IPS-NIHi11 (cell line): ENCODE measurements at regions not wholly inside any gene's neighbourhood (a gene's known extent, or its start where the extent isn't known, plus 50 kb on each side); places are given as distances from the start of the nearest gene placed in this dataset.
"Not testable (repeated sequence)": the region's sequence is repeated elsewhere in the genome, so short reads cannot be mapped to it uniquely, and the experiment has no call there.

ENCODE experiments used
- DNase-seq: peaks from one replicate; pipeline ENCODE4 v3.0.0; 2012; ENCODE audit warnings: mixed read lengths, low spot score

GRCh38 chr6:159522877-159523547, 170.0 kb downstream of the SOD2 start:
- no peak for DNase-seq

- DNase-seq, result no peak
Measured at GRCh38 chr6:159521962-159522361, 171.1 kb downstream of the SOD2 start.

DNA sequence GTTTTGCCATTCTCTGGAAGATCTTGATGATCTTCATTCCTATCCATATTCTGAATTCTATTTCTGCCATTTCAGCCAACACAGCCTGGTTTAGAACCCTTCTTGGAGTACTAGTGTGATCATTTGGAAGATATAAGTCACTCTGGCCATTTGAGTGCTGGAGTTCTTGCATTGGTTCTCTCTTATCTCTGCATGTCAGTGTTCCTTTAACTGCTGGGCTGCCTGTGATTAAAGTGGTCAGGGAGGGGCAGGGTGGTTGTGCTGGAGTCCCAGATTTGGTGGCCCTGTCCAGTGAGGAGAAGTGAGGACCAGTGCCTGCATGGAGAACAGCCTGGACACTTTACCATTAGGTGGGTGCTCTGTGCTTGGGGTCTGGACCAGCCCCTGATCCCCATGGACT, 173.0 kb downstream of the SOD2 start:
- DNase-seq, result no peak

- DNase-seq, result not testable (repeated sequence)
Measured at GRCh38 chr6:159515811-159516210, 177.2 kb downstream of the SOD2 start.

GRCh38 chr6:159513914-159514313, 179.1 kb downstream of the SOD2 start:
- DNase-seq, result no peak

DNA sequence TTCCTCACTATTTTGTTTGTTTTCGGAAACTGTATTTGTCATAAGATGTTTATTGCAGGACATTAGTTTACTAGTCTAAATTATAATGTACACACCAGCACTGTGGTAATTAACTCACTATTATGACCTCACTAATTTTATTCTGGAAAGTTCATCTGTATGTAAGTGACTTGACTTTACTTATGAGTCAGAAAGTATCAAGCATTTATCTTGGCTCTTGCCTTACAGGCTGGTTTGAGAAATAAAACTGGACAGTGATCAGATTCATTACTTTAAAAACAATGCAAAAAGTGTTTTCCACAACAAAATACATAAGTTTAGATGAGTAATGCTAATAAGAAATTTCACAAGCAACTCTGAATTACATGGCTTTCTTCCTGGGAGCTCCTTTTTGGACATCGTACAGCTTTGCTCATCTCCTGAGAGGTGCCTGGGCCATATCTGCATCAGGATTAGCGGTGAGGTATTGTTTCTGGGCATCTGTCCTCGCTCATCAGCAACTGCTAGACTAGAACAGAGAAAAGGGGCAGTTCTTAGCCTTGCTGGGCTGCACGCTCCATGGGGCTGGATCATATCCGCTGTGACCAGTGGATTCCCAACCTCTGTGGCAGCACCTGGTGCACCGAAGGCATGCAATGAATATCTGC, 179.8 kb downstream of the SOD2 start:
- DNase-seq, result no peak

- no peak for DNase-seq
Measured at GRCh38 chr6:159512571-159512970, 180.5 kb downstream of the SOD2 start.

DNA sequence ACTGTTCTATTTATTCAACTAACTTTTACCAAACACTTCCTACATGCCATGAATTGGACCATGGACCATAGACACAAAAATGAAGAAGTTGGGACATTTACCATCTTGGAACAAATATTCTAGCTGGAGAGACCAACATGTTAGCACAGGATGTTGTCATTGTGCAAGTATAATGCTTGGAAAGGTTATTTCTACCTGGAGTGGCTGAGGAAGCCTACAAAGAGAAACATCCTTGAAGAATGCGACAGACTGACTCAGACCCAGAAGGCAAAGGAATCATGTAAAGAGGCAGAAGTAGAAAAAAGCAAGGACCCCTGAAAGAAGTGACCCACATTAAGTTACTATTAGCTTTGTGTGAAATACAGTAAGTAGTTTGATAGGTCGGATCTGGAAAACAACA, 180.9 kb downstream of the SOD2 start:
- no peak for DNase-seq

DNA sequence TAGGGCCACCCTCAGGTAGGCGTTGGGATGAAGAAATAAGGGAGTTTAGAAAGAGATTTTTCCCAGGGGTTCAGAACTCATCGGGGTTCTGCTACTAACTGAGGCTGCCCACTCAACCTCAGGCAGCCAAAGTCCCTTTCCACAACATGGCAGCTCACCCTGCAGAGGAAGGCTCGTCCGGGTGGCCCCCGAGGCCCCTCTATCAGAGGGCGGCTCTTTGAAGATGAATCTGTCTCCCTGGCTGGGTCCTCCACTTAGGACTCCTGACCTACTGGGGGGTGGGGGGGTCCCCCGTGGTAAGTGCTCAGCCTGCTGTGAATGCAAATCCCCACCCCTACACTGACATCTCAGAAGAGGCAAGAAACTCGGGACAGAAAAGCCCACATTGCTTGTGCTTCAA, 182.9 kb downstream of the SOD2 start:
- no peak for DNase-seq

GRCh38 chr6:159508931-159509330, 184.1 kb downstream of the SOD2 start:
- no peak for DNase-seq

DNA sequence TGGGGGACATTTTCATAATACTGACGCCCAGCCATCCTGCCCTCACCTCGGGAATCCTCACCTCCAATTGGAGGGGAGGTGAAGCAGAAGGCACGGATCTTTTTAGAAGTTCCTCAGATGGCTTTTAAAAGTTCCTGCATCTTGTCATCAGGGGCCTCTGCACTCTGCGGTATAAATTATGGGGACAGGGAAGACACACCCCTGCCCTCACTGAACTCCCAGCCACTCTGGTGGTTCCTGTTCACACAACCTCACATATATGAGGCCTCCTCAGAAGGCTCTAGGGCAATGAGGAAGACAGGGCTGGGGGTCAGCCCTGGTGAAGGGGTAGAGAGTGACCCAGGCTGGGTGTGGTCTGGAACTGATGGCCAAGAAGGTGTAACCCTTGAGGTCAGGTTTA, 187.0 kb downstream of the SOD2 start:
- no peak for DNase-seq

DNA sequence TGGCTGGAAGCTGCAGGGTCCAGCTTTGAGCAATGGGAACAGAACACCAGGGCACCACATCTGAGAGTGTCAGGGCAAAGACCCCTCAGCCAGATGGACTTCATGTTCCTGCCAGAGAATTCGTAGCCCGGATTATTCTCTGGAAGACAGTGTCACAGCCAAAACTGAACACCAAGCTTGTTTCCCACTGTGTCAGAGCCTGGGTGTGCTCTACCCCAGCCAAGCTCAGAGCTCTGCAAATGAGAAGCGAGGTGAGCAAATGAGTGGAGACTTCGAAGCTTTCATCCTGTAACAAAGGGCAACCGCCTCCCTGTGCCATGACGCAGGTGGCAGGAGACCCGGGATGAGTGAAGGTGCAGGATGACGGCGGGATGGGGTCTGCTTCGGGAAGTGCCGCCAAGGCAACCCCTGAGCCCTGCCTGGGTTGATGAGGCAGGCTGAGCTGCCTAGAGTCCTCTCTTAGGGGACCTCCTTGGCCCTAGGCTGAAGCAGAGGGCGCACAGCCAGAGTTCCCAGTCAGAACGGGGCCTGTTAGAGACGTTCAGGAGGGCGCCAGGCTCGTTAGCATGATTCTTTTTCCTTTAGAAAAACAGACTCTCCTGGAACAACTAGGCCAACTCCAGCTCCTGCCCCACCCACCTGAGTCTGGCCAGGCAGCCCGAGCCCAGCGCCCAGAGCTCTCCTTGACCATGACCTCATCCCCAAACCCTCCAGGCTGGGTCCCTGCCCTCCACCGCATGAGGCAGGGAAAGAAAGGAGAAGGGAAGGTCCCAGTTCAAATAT, 187.7 kb downstream of the SOD2 start:
- DNase-seq, result no peak

DNA sequence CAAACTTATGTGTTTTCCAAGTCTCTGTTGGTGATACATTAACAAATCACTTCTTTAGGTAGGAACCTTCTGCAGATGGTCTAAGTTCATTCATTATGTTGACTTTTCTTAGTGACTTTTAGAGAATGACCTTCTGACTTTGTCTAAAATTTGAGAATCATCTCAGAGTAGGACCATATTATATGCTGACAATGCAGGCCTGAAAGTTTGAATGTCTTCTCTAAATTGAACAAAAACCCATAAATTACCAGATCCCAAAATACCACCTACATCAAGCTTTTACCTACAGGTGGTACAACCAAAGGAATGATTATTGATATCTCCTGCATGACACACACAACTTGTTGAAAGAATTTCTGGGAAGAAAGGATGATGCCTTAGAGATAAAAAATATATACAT, 191.5 kb downstream of the SOD2 start:
- DNase-seq, result no peak

DNA sequence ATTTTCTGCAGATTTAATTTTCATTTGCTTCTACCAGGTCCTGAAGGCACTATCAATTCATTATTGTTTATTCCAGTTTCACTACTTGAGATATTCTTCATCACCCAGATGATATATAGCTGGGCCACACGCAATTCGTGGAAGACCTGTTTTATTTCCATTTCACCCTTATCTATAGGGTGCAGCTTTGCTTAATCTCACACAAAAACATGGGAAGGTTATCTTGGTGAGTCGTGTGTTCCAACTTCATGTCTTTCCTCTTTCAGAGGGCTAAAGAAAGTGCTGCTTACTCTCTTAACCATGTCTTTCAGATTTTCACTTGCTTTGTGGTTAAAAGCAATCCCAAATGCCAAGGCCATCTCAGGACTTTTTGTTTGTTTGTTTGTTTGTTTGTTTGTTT, 194.0 kb downstream of the SOD2 start:
- no peak for DNase-seq

DNA sequence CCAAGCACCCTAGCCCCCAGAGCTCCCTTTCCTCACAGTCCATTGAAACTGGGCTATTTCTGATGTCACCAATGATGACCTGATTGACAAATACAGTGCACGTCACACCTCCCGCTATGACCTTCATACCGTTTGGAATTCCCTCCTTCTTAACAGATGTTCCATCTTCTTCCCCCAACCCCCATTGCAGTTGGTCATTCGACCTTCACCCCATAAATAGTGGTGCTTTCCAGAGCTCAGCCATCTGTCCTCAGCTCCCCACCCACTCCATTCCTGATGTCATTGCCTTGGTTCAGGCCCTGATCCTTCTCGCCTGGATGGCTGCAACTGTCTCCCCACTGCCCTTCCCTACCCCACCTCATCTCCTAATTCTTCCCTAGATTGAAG, 198.5 kb downstream of the SOD2 start:
- no peak for DNase-seq

DNA sequence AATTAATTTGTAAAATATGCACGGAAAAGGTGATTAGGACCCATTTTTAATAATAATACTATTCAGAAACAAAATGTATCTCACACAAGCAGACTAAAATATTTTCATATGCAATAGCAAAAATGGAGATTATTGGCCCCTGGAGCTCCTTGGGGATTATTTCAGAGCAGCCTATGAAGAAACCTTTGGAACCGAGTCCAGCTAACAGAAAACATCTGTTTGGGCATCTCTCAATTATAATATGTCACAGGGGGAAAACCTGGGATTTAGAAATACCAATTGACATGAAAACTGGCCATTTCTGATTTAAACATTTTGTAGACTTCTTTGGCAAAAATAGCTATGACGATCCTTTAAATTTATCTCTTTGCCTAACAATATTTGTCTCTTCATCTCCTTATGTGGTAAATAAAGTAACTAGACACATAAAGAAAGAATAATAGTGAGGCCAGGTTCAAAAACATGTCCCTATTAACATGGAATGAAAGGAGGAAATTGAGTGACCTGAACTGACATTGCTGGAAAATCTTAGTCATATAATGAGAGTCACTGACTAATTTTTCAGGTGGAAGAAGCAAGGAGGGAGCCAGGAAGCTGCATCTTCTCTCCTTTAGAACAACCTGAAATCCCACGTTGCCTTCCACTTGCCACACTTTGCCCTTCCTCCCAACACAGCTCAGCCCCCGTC, 199.0 kb downstream of the SOD2 start:
- DNase-seq, result no peak

DNA sequence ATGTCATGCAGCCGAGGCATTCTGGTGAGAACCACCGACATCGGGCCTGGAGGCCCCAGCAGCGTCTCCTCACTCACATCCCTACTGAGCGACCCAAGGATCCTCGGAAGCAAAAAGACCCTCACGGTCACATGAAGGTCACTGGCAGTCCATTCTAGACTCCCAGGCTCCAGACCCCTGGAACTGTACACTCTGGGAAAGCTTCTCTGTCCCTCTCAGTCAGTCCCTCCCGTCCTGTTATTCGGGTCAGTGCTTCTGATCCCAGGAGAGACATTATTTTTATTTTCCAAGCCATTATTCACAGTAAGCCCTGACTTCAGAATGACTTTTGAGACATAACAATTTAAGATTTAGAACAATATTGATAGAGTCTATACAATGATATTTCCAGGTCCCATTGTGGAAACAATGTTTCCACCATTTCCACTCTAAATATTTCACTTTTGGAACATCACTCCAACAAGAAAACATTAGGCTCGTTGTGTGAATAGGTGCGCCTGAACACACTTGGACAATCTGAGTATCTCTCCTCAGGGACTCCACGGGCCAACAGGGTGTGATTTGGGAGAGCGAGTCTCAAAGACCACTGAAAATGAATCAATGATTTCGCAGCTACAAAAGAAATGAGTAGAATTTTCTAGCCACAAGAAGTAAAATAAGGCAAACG, 199.7 kb downstream of the SOD2 start:
- no peak for DNase-seq

GRCh38 chr6:159490298-159490937, 202.6 kb downstream of the SOD2 start:
- DNase-seq, result no peak

- DNase-seq, result no peak
Measured at GRCh38 chr6:159487636-159488035, 205.4 kb downstream of the SOD2 start.

DNA sequence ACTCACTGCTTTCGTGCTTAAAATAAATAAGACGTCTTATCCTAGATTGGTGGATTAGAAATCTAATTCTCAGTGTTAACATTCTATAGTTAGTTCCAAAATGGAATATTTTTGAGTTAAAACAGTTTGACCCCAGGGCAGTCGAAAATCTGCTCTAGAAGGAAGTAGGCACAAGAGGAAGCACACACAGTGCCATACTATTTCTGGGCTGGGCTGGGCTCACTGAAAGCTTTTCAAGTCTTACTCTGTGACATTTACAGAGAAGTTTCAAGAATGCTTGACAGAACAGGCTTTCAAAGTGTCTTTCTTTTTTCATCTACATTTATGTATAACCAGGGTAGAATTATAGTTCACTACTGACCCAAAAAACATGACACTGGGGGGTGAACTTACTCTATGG, 209.8 kb downstream of the SOD2 start:
- no peak for DNase-seq

DNA sequence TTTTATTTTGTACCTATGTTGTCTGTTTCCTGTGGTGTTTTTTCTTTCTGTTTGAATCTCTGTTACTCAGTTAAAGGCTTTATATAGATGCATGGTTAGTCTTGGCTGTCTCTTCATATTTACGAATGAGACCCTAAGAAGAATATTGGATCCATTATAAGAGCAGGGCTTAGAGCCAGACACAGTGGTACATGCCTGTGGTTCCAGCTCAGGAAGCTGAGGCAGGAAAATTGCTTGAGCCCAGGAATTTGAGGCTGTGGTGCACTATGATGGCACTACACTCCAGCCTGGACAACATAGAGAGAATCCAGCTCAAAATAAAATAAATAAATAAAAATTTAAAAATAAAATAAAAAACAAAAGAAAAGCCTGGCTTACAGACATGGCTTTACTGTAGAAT, 211.1 kb downstream of the SOD2 start:
- DNase-seq, result no peak

GRCh38 chr6:159480471-159480870, 212.6 kb downstream of the SOD2 start:
- DNase-seq, result no peak
